WTC11 (cell line): ENCODE measurements at regions not wholly inside any gene's neighbourhood (a gene's known extent, or its start where the extent isn't known, plus 50 kb on each side); places are given as distances from the start of the nearest gene placed in this dataset.
A peak's percentile ranks its signal among the peaks of the same experiment; 100 is the strongest.

Source experiments
- ATAC-seq: fragments of 200-7000 bp; cut with Tn5 transposase; 2 replicates; pipeline ENCODE4 v1.10.0; 2021; ENCODE audit warnings: mild to moderate bottlenecking, moderate library complexity
- CTCF ChIA-PET: fragments of 300-600 bp; sonication (Branson Sonifier 250); formaldehyde crosslinking; loops from one replicate; lab custom pipeline; 2021; ENCODE audit warnings: antibody characterized with exemption; lab: Charles Lee
- POLR2A ChIA-PET: fragments of 350-600 bp; sonication (Branson Sonifier 250); formaldehyde crosslinking; loops from one replicate; lab custom pipeline; 2021; ENCODE audit warnings: antibody characterized with exemption; lab: Charles Lee
- DNase-seq: peaks from one replicate; pipeline ENCODE4 v3.0.0; 2021; ENCODE audit warnings: low spot score
- H3K27ac Mint-ChIP-seq: 2 replicates; pipeline ENCODE4 v1.8.0; 2021; ENCODE audit warnings: mixed read lengths
- H3K27me3 Mint-ChIP-seq: 2 replicates; pipeline ENCODE4 v1.8.0; 2021; ENCODE audit warnings: low read depth, mild to moderate bottlenecking, moderate library complexity, mixed read lengths
- H3K36me3 Mint-ChIP-seq: 2 replicates; pipeline ENCODE4 v1.8.0; 2021; ENCODE audit warnings: mixed read lengths
- H3K4me1 Mint-ChIP-seq: 2 replicates; pipeline ENCODE4 v1.8.0; 2022; ENCODE audit warnings: mixed read lengths
- H3K4me3 Mint-ChIP-seq: 2 replicates; pipeline ENCODE4 v1.8.0; 2021; ENCODE audit warnings: mild to moderate bottlenecking, moderate library complexity, mixed read lengths
- H3K9me3 Mint-ChIP-seq: 2 replicates; pipeline ENCODE4 v1.8.0; 2021; ENCODE audit warnings: mixed read lengths
- ATF6 ChIP-seq: sonication (generic); formaldehyde crosslinking; IDR thresholded peaks from 2 replicates; pipeline ENCODE4 v1.8.1; 2023; ENCODE audit warnings: mild to moderate bottlenecking, missing genetic modification reagents
- ELF4 ChIP-seq: sonication (generic); formaldehyde crosslinking; IDR thresholded peaks from 2 replicates; pipeline ENCODE4 v1.8.1; 2022; ENCODE audit warnings: low read depth, mild to moderate bottlenecking, moderate library complexity, missing genetic modification reagents
- EMX1 ChIP-seq: fragments of 250-450 bp; sonication (Bioruptor Pico); IDR thresholded peaks from 2 replicates; pipeline ENCODE4 v1.8.0; 2021; ENCODE audit warnings: mild to moderate bottlenecking
- ETV6 ChIP-seq: sonication (generic); formaldehyde crosslinking; IDR thresholded peaks from 2 replicates; pipeline ENCODE4 v1.8.1; 2022; ENCODE audit warnings: mild to moderate bottlenecking, missing genetic modification reagents
- FOXJ3 ChIP-seq: sonication (generic); formaldehyde crosslinking; IDR thresholded peaks from 2 replicates; pipeline ENCODE4 v1.9.0; 2021; ENCODE audit warnings: missing genetic modification reagents, mild to moderate bottlenecking, borderline replicate concordance
- FOXK1 ChIP-seq: sonication (generic); formaldehyde crosslinking; IDR thresholded peaks from 2 replicates; pipeline ENCODE4 v1.8.0; 2022; ENCODE audit warnings: mild to moderate bottlenecking, moderate library complexity, missing genetic modification reagents
- FOXP1 ChIP-seq: sonication (generic); formaldehyde crosslinking; IDR thresholded peaks from 2 replicates; pipeline ENCODE4 v1.8.0; 2022; ENCODE audit warnings: missing genetic modification reagents, mild to moderate bottlenecking, moderate library complexity, borderline replicate concordance
- GABPB1 ChIP-seq: sonication (generic); formaldehyde crosslinking; IDR thresholded peaks from 2 replicates; pipeline ENCODE4 v1.8.1; 2023; ENCODE audit warnings: mild to moderate bottlenecking, missing genetic modification reagents
- GTF2I ChIP-seq: fragments of 250-450 bp; sonication (Bioruptor Pico); conservative IDR thresholded peaks from 2 replicates; pipeline ENCODE4 v1.4.0; 2021; ENCODE audit warnings: mild to moderate bottlenecking
- MAX ChIP-seq: sonication (generic); formaldehyde crosslinking; IDR thresholded peaks from 2 replicates; pipeline ENCODE4 v1.8.0; 2022; ENCODE audit warnings: mild to moderate bottlenecking, missing genetic modification reagents
- MLX ChIP-seq: sonication (generic); formaldehyde crosslinking; IDR thresholded peaks from 2 replicates; pipeline ENCODE4 v1.8.1; 2023; ENCODE audit warnings: mild to moderate bottlenecking, missing genetic modification reagents, moderate library complexity
- SMAD3 ChIP-seq: sonication (generic); formaldehyde crosslinking; IDR thresholded peaks from 2 replicates; pipeline ENCODE4 v1.8.0; 2022; ENCODE audit warnings: missing genetic modification reagents, mild to moderate bottlenecking, borderline replicate concordance
- STAT6 ChIP-seq: sonication (generic); formaldehyde crosslinking; conservative IDR thresholded peaks from 2 replicates; pipeline ENCODE4 v1.8.1; 2023; ENCODE audit warnings: mild to moderate bottlenecking, low read depth, missing genetic modification reagents, moderate library complexity
- TP53 ChIP-seq: sonication (generic); formaldehyde crosslinking; IDR thresholded peaks from 2 replicates; pipeline ENCODE4 v1.8.1; 2023; ENCODE audit warnings: mild to moderate bottlenecking, missing genetic modification reagents
- USF2 ChIP-seq: sonication (generic); formaldehyde crosslinking; IDR thresholded peaks from 2 replicates; pipeline ENCODE4 v1.8.1; 2023; ENCODE audit warnings: mild to moderate bottlenecking, missing genetic modification reagents, moderate library complexity
- ZNF121 ChIP-seq: sonication (generic); formaldehyde crosslinking; IDR thresholded peaks from 2 replicates; pipeline ENCODE4 v1.8.0; 2023; ENCODE audit warnings: missing genetic modification reagents
- ZNF263 ChIP-seq: sonication (generic); formaldehyde crosslinking; IDR thresholded peaks from 2 replicates; pipeline ENCODE4 v1.8.1; 2022; ENCODE audit warnings: low read depth, mild to moderate bottlenecking, moderate library complexity, missing genetic modification reagents
- ZNF416 ChIP-seq: fragments of 250-450 bp; sonication (Bioruptor Pico); IDR thresholded peaks from 2 replicates; pipeline ENCODE4 v1.9.0; 2021; ENCODE audit warnings: mild to moderate bottlenecking, inconsistent platforms
- TF ChIP-seq, protein P1 (sequence below): sonication (generic); formaldehyde crosslinking; IDR thresholded peaks from 2 replicates; pipeline ENCODE4 v1.8.0; 2022; ENCODE audit warnings: missing genetic modification reagents

DNA sequence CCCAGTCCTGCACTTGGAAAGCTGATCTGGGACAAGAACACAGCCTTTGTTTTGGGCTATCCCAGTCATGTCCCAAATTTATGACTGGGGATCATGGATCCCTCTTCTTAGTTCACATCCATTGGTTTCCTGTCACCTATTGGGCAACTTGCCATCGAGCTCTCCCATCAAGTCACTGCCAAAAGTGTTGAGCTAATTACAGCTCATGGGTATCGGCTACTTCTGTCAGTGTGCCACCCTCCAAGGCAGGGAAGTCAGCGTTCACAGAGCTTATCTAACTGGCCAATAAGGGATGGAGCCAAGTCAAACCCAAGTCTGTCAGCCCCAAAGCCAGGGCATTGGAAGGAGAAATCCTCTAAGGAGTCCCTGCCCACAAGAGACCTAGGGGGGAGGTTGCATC, 53.2 kb upstream of the KATNAL1 start:
- Mint-ChIP-seq H3K36me3 (no peaks in the 10 kb centered on the region), H3K27me3 (no peaks in the 10 kb centered on the region; the same call in 1 of the 2 replicates), H3K4me3 (no peak overlapping the region), H3K9me3 (no peaks in the 10 kb centered on the region), H3K4me1 (peaks cover 28% of the 10 kb centered on the region), H3K27ac (no peak overlapping the region)
- DNase-seq (no peak), ATAC-seq (no peak)
- POLR2A ChIA-PET, result no interaction called here
- no peak for TF ChIP-seq ZNF416 (CRISPR knock-in tag)
- CTCF ChIA-PET, result no interaction called here

DNA sequence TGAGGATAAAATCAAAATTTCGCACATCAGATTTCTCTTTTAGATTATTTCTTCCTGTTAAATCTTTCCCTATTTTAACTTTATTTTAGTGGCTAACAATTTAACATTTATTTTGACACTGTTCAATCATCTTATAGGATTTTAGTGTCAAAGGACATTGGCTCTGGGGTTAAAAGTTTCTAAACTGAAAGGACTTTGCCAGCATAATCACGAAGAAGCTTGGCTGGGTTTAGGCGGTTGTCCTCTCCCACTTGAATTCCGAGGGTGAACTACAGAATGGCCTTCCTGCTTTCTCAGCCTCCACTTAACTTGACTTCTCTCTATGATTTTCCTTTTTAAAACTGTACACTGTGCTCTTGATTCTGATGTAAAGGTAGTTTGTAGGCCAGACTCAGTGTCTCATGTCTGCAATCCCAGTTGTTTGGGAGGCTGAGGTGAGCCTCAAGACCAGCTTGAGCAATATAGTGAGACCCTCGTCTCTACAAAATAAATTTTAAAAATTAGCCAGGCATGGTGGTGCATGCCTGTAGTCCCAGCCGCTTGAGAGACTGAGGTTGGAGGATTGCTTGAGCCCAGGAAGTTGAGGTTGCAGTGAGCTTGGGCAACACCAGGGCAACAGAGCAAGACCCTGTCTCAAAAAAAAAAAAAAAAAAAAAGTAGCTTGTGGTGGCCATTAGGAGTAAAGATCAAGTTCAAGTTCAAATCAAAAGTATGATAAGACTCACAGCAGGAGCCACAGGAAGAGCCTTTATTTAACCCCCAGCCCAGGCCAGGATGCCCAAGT, 54.8 kb upstream of the KATNAL1 start:
- POLR2A ChIA-PET, result interaction anchor here (1.3 kb wide), 1 partner anchor 14 kb away, joined by 4 read pairs; no protein-coding TSS in a partner anchor

GRCh38 chr13:30362869-30363268, 55.5 kb upstream of the KATNAL1 start:
- ChIA-PET CTCF (interaction anchor here (1.1 to 1.5 kb wide), 3 partner anchors 27 to 248 kb away, joined by 3 to 4 read pairs (median 4); no protein-coding TSS in a partner anchor), POLR2A (interaction anchor here (1.3 kb wide), 1 partner anchor 14 kb away, joined by 4 read pairs; no protein-coding TSS in a partner anchor)
- H3K4me1 Mint-ChIP-seq, result peaks cover 31% of the 10 kb centered on the region
- DNase-seq (no peak), ATAC-seq (no peak)
- H3K36me3 Mint-ChIP-seq, result no peaks in the 10 kb centered on the region
- no peak overlapping the region for H3K4me3 Mint-ChIP-seq
- no peak overlapping the region for H3K27ac Mint-ChIP-seq
- no peaks in the 10 kb centered on the region; the same call in 1 of the 2 replicates for H3K27me3 Mint-ChIP-seq
- H3K9me3 Mint-ChIP-seq, result no peaks in the 10 kb centered on the region
- TF ChIP-seq MAX (no peak), SMAD3 (CRISPR knock-in tag) (no peak), GTF2I (CRISPR knock-in tag) (no peak), TP53 (CRISPR knock-in tag) (no peak), MLX (no peak), ELF4 (CRISPR knock-in tag) (no peak), GABPB1 (no peak), ZNF263 (CRISPR knock-in tag) (no peak), ETV6 (no peak), ATF6 (CRISPR knock-in tag) (no peak), STAT6 (CRISPR knock-in tag) (no peak), FOXK1 (CRISPR knock-in tag) (no peak), FOXP1 (CRISPR knock-in tag) (no peak), FOXJ3 (CRISPR knock-in tag) (no peak)
- TF ChIP-seq, protein P1, sequence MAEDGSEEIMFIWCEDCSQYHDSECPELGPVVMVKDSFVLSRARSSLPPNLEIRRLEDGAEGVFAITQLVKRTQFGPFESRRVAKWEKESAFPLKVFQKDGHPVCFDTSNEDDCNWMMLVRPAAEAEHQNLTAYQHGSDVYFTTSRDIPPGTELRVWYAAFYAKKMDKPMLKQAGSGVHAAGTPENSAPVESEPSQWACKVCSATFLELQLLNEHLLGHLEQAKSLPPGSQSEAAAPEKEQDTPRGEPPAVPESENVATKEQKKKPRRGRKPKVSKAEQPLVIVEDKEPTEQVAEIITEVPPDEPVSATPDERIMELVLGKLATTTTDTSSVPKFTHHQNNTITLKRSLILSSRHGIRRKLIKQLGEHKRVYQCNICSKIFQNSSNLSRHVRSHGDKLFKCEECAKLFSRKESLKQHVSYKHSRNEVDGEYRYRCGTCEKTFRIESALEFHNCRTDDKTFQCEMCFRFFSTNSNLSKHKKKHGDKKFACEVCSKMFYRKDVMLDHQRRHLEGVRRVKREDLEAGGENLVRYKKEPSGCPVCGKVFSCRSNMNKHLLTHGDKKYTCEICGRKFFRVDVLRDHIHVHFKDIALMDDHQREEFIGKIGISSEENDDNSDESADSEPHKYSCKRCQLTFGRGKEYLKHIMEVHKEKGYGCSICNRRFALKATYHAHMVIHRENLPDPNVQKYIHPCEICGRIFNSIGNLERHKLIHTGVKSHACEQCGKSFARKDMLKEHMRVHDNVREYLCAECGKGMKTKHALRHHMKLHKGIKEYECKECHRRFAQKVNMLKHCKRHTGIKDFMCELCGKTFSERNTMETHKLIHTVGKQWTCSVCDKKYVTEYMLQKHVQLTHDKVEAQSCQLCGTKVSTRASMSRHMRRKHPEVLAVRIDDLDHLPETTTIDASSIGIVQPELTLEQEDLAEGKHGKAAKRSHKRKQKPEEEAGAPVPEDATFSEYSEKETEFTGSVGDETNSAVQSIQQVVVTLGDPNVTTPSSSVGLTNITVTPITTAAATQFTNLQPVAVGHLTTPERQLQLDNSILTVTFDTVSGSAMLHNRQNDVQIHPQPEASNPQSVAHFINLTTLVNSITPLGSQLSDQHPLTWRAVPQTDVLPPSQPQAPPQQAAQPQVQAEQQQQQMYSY (CRISPR knock-in tag), result no peak

More for the DNA sequence above, 54.8 kb upstream of the KATNAL1 start:
- no peak overlapping the region for H3K4me3 Mint-ChIP-seq
- no peaks in the 10 kb centered on the region; the same call in 1 of the 2 replicates for H3K27me3 Mint-ChIP-seq
- H3K9me3 Mint-ChIP-seq, result no peaks in the 10 kb centered on the region
- no peak for DNase-seq
- TF ChIP-seq USF2 (CRISPR knock-in tag) (no peak), EMX1 (no peak), ZNF121 (CRISPR knock-in tag) (peak; percentile 18; the same call in 1 of the 2 replicates)
- no peak for ATAC-seq
- no peak overlapping the region for H3K27ac Mint-ChIP-seq
- H3K4me1 Mint-ChIP-seq, result peaks cover 31% of the 10 kb centered on the region
- CTCF ChIA-PET, result interaction anchor here (1.1 to 1.5 kb wide), 3 partner anchors 27 to 247 kb away, joined by 3 to 4 read pairs (median 4); no protein-coding TSS in a partner anchor
- H3K36me3 Mint-ChIP-seq, result no peaks in the 10 kb centered on the region
